Keratinocyte (primary cell): ENCODE measurements at regions not wholly inside any gene's neighbourhood (a gene's known extent, or its start where the extent isn't known, plus 50 kb on each side); places are given as distances from the start of the nearest gene placed in this dataset.

Experiments used
- DNase-seq: peaks from one replicate; pipeline ENCODE4 v3.0.0-alpha.2; 2011; ENCODE audit warnings: low read depth, missing footprints, low spot score
- FAIRE-seq: peaks from 2 replicates; lab custom pipeline; 2011; peaks lifted over from hg19 to GRCh38; lab: Jason Lieb, UNC
- H2AFZ ChIP-seq: 2 replicates; pipeline ENCODE4 v1.6.0; 2012; ENCODE audit warnings: low read length, control low read depth, inconsistent platforms; ENCODE audit not compliant: control insufficient read depth
- H3K27ac ChIP-seq: 2 replicates; pipeline ENCODE4 v1.5.1; 2011; ENCODE audit warnings: low read length; ENCODE audit not compliant: control insufficient read depth, insufficient read depth
- H3K27me3 ChIP-seq: 3 replicates; pipeline ENCODE4 v1.6.0; 2011; ENCODE audit warnings: low read length; ENCODE audit not compliant: control insufficient read depth, insufficient read depth; ENCODE audit errors: extremely low read depth
- H3K36me3 ChIP-seq, 2 experiments: 2 replicates in 1 of 2; 3 replicates in 1 of 2; pipeline ENCODE4 v1.5.1; 2011; ENCODE audit warnings: low read length in 2 of 2, mild to moderate bottlenecking in 1 of 2; ENCODE audit not compliant: control insufficient read depth in 2 of 2, insufficient read depth in 2 of 2; ENCODE audit errors: extremely low read depth in 1 of 2
- H3K4me1 ChIP-seq: 3 replicates; pipeline ENCODE4 v1.5.1; 2011; ENCODE audit warnings: low read length; ENCODE audit not compliant: control insufficient read depth, insufficient read depth; ENCODE audit errors: extremely low read depth
- H3K4me2 ChIP-seq: 3 replicates; pipeline ENCODE4 v1.6.0; 2011; ENCODE audit warnings: low read depth, low read length; ENCODE audit not compliant: control insufficient read depth, insufficient read depth; ENCODE audit errors: extremely low read depth
- H3K4me3 ChIP-seq, 3 experiments: fragments of 200-600 bp in 1 of 3; sonication (generic) in 1 of 3; 2 replicates in 2 of 3; 3 replicates in 1 of 3; pipeline ENCODE4 v1.5.1; 2011 to 2016; ENCODE audit warnings: low read length in 3 of 3, mild to moderate bottlenecking in 3 of 3, control low read depth in 2 of 3, inconsistent platforms in 1 of 3, low read depth in 1 of 3, mixed read lengths in 1 of 3, mixed run types in 1 of 3, moderate library complexity in 1 of 3; ENCODE audit not compliant: control insufficient read depth in 2 of 3, insufficient read depth in 2 of 3; ENCODE audit errors: extremely low read depth in 1 of 3
- H3K79me2 ChIP-seq: 2 replicates; pipeline ENCODE4 v1.6.0; 2012; ENCODE audit warnings: low read length; ENCODE audit not compliant: control insufficient read depth, insufficient read depth
- H3K9ac ChIP-seq: 3 replicates; pipeline ENCODE4 v1.6.0; 2011; ENCODE audit warnings: low read length; ENCODE audit not compliant: control insufficient read depth, insufficient read depth; ENCODE audit errors: extremely low read depth
- H3K9me1 ChIP-seq: 3 replicates; pipeline ENCODE4 v1.6.0; 2011; ENCODE audit warnings: low read length; ENCODE audit not compliant: control insufficient read depth, insufficient read depth; ENCODE audit errors: extremely low read depth
- H3K9me3 ChIP-seq: 2 replicates; pipeline ENCODE4 v1.5.1; 2012; ENCODE audit warnings: low read depth, low read length; ENCODE audit not compliant: control insufficient read depth
- H4K20me1 ChIP-seq: 3 replicates; pipeline ENCODE4 v1.6.0; 2011; ENCODE audit warnings: low read length; ENCODE audit not compliant: control insufficient read depth, insufficient read depth; ENCODE audit errors: extremely low read depth
- EZH2 ChIP-seq: IDR thresholded peaks from one replicate; pipeline ENCODE4 v1.6.1; 2012; ENCODE audit warnings: inconsistent platforms, mild to moderate bottlenecking, low read length, moderate library complexity
- dilution Hi-C: fragments of 300-500 bp; cut with MboI; formaldehyde crosslinking; loops from one replicate; pipeline ENCODE4 v1.7.0; 2020; ENCODE audit warnings: low sequenced_read_pairs; ENCODE audit not compliant: extremely low pct_ligation_motif_present
- TF ChIP-seq, protein P1 (sequence below), 3 experiments: IDR thresholded peaks in 1 of 3; conservative IDR thresholded peaks in 1 of 3; optimal IDR thresholded peaks in 1 of 3; 2 replicates in 2 of 3; 3 replicates in 1 of 3; pipeline versions ENCODE3 to v1.5.1; 2011; ENCODE audit warnings: low read length in 3 of 3, mild to moderate bottlenecking in 3 of 3, moderate library complexity in 2 of 3, control low read depth in 1 of 3, inconsistent platforms in 1 of 3; ENCODE audit not compliant: insufficient read depth in 2 of 3; ENCODE audit errors: extremely low read depth in 1 of 3

DNA sequence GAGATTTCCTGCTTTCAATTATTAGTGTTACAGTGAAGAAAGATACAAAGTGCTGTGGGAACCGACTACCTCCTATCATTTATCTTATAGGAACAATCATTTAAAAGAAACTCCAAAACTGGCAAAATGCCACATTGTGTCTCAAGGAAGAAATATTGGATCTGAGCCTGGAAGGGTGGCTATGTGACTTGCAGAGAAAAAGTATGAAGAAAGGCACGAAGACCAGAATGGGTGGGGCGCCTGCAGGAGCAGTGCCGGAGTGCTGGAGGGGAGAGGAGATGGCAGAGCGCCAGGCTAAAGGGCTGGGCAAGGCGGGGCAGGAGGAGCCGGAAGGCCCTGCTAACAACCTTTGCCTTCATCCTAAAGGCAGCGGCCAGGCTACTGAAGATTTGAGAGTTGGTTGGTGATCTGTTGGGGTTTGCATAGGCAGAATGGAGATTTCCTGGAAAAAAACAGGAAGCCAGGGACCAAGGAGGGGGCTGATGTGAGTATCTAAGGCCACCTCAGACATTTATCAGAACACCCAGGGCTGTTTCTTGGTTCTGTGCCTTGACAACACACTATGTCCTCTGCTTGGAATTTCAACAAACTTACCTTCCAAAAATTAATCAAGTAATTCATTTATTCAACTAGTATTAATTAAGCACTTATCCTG is 125.6 kb downstream of the MAFB start:
- peak; percentile 51 for FAIRE-seq
- H3K4me2 ChIP-seq, result peak overlapping the region; percentile 57
- H3K9me3 ChIP-seq, result no peaks in the 10 kb centered on the region

DNA sequence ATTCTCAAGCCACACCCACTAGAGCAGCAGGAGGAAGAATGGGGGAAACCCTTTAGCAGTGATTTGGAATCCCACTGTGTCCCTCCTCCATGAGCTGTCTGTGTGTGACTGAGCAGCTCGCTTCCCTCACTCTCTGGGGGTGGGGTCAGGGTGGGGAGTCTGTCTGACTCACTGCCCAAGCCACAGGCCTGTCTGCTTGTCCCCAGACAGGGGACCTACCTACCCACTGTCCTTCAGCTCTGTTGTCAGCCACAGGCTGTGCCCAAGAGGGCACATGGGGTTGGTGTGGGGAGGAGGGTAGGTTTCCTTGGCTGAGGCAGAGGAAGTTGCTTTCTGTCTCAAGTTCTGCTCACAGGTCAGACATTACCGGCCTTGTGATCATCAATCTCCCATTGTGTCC is 127.0 kb downstream of the MAFB start:
- Histone ChIP-seq H2AFZ (no peak overlapping the region), H3K27me3 (no peaks in the 10 kb centered on the region), H4K20me1 (no peaks in the 10 kb centered on the region), H3K9ac (no peak overlapping the region), H3K4me1 (peaks cover 39% of the 10 kb centered on the region), H3K4me2 (no peak overlapping the region), H3K4me3 (no peak overlapping the region), H3K79me2 (no peaks in the 10 kb centered on the region), H3K36me3 (no peaks in the 10 kb centered on the region), H3K9me1 (no peaks in the 10 kb centered on the region), H3K27ac (no peak overlapping the region), H3K9me3 (no peaks in the 10 kb centered on the region)
- DNase-seq (no peak), FAIRE-seq (no peak)
- dilution Hi-C loops, result no loop called here
- no peak for TF ChIP-seq EZH2
- TF ChIP-seq, protein P1, sequence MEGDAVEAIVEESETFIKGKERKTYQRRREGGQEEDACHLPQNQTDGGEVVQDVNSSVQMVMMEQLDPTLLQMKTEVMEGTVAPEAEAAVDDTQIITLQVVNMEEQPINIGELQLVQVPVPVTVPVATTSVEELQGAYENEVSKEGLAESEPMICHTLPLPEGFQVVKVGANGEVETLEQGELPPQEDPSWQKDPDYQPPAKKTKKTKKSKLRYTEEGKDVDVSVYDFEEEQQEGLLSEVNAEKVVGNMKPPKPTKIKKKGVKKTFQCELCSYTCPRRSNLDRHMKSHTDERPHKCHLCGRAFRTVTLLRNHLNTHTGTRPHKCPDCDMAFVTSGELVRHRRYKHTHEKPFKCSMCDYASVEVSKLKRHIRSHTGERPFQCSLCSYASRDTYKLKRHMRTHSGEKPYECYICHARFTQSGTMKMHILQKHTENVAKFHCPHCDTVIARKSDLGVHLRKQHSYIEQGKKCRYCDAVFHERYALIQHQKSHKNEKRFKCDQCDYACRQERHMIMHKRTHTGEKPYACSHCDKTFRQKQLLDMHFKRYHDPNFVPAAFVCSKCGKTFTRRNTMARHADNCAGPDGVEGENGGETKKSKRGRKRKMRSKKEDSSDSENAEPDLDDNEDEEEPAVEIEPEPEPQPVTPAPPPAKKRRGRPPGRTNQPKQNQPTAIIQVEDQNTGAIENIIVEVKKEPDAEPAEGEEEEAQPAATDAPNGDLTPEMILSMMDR (optimal IDR thresholded peaks at IDR 0.05 in 1 of 3, IDR thresholded peaks at IDR 0.05 in 1 of 3, conservative IDR thresholded peaks at IDR 0.05 in 1 of 3; ENCODE audit: extremely low read depth in 1 of 3, insufficient read depth in 2 of 3, low read length in 3 of 3), result no peak

More for the DNA sequence above, 125.6 kb downstream of the MAFB start:
- TF ChIP-seq, protein P1 (optimal IDR thresholded peaks at IDR 0.05 in 1 of 3, IDR thresholded peaks at IDR 0.05 in 1 of 3, conservative IDR thresholded peaks at IDR 0.05 in 1 of 3; ENCODE audit: extremely low read depth in 1 of 3, insufficient read depth in 2 of 3, low read length in 3 of 3), result no peak
- TF ChIP-seq EZH2, result no peak
- H3K36me3 ChIP-seq, result no peaks in the 10 kb centered on the region
- no peak overlapping the region for H3K9ac ChIP-seq
- no peaks in the 10 kb centered on the region for H3K79me2 ChIP-seq
- dilution Hi-C loops, result no loop called here
- peaks cover 39% of the 10 kb centered on the region for H3K4me1 ChIP-seq
- H3K27ac ChIP-seq, result peak overlapping the region; percentile 26
- no peaks in the 10 kb centered on the region for H3K9me1 ChIP-seq
- H3K4me3 ChIP-seq, result no peak overlapping the region
- peak; percentile 87 for DNase-seq
- H3K27me3 ChIP-seq, result no peaks in the 10 kb centered on the region
- no peak overlapping the region for H2AFZ ChIP-seq
- no peaks in the 10 kb centered on the region for H4K20me1 ChIP-seq
